ENCODE measurements at regions not wholly inside any gene's neighbourhood (a gene's known extent, or its start where the extent isn't known, plus 50 kb on each side); places are given as distances from the start of the nearest gene placed in this dataset.
A peak's percentile ranks its signal among the peaks of the same experiment; 100 is the strongest.
"Not testable (repeated sequence)": the region's sequence is repeated elsewhere in the genome, so short reads cannot be mapped to it uniquely, and the experiment has no call there.

- not testable (repeated sequence) for H3K27ac ChIP-seq, H3K4me3 ChIP-seq
Measured at GRCh38 chr15:47098526-47098925, 618.8 kb upstream of the SEMA6D start.

DNA sequence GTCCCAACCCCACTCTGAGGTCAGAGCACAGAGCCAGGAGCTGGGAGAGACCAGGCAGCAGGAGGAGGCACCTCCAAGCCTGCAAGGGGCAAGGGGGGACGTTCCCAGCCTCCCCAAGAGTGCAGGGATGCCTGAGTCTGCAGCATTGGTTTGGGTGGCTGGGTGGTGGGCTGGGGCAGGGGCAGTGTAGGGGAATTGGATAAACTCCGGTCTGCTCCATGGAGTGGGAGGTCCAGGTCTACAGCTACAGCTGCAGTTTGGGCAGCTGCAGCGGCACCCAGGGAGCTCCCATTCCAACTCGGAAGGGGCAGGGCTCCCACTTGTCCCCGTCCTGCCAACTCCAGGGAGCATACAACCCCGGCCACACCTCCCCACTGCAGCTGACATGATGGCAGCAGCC, 617.5 kb upstream of the SEMA6D start:
- H3K27ac ChIP-seq, H3K4me3 ChIP-seq: not testable (repeated sequence)

DNA sequence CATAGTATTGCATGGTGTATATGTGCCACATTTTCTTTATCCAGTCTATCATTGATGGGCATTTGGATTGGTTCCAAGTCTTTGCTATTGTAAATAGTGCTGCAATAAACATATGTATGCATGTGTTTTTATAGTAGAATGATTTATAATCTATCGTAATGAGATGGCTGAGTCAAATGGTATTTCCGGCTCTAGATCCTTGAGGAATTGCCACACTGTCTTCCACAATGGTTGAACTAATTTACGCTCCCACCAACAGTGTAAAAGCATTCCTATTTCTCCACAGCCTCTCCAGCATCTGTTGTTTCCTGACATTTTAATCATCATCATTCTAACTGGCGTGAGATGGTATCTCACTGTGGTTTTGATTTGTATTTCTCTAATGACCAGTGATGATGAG, 608.5 kb upstream of the SEMA6D start:
- H3K4me3 ChIP-seq, H3K27ac ChIP-seq: not testable (repeated sequence)

- no peak overlapping the region for H3K4me3 ChIP-seq
- H3K27ac ChIP-seq: no peak overlapping the region
Measured at GRCh38 chr15:47116698-47117097, 600.6 kb upstream of the SEMA6D start.

- Histone ChIP-seq H3K27ac (no peak overlapping the region), H3K4me3 (no peak overlapping the region)
Measured at GRCh38 chr15:47119349-47119748, 598.0 kb upstream of the SEMA6D start.

DNA sequence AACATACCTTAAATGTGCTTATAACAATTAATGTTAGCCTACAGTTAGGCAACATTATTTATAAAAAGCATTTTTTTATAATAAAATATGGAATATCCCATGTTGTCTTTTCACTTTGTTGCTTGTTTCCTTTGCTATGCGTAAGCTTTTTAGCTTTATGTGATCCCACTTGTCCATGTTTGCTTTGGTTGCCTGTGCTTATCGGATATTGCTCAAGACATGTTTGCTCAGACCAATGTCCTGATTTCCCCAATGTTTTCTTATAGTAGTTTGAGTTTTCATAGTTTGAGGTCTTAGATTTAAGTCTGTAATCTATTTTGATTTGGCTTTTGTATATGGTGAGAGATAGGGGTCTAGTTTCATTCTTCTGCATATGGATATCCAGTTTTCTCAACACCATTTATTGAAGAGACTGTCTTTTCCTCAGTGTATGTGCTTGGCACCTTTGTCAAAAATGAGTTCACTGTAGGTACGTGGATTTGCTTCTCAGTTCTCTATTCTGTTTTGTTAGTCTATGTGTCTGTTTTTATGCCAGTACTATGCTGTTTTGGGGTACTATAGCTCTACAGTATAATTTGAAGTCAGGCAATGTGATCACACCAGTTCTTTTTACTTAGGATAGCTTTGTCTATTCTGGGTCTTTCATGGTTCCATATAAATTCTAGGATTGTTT, 592.7 kb upstream of the SEMA6D start:
- H3K27ac ChIP-seq: no peak overlapping the region
- no peak overlapping the region for H3K4me3 ChIP-seq

DNA sequence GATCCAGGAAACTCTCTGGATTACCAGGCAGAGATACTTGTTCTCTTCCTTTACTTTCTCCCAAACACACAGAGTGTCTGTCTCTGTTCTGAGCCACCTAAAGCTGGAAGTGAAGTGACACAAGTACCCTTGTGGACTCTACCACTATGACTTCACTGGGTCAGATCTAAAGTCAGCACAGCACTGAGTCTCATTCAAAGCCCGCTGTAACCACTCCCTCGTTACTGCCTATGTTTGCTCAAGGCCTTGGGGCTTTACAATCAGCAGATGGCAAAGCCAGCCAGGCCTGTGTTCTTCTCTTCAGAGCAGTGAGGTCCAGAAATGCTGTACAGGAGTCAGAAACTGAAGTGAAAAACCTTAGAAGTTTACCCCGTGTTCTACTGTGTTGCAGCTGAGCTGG, 588.3 kb upstream of the SEMA6D start:
- H3K27ac ChIP-seq: no peak overlapping the region
- no peak overlapping the region for H3K4me3 ChIP-seq

GRCh38 chr15:47131450-47131849, 585.9 kb upstream of the SEMA6D start:
- not testable (repeated sequence) for H3K27ac ChIP-seq, H3K4me3 ChIP-seq

GRCh38 chr15:47135267-47135666, 582.0 kb upstream of the SEMA6D start:
- Histone ChIP-seq H3K4me3 (no peak overlapping the region), H3K27ac (no peak overlapping the region)

- Histone ChIP-seq H3K27ac (no peak overlapping the region), H3K4me3 (no peak overlapping the region)
Measured at GRCh38 chr15:47136236-47136635, 581.1 kb upstream of the SEMA6D start.

- H3K4me3 ChIP-seq: no peak overlapping the region
Measured at GRCh38 chr15:47139965-47140364, 577.3 kb upstream of the SEMA6D start.

DNA sequence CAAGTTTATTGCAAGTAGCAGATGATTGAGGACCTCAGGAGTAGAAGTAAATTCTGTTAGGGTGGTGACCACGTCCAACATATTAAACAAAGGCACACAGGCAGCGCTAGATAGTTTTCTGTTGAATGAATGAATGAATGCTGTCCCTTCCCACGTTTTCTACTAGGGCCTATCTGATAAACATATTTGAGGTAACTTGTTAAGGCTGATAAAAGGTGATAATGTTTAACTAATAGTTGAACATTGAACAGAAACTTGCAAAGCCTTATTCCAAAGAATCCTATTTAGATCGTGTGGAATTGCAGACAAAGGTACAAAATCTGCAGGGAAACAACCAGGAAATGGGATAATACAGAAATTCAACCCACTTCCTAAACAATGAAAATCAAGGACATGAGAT, 559.5 kb upstream of the SEMA6D start:
- no peak overlapping the region for H3K27ac ChIP-seq

More at GRCh38 chr15:47139965-47140364, 577.3 kb upstream of the SEMA6D start:
- no peak overlapping the region for H3K27ac ChIP-seq

GRCh38 chr15:47158573-47158972, 558.7 kb upstream of the SEMA6D start:
- Histone ChIP-seq H3K4me3 (no peak overlapping the region), H3K27ac (no peak overlapping the region)

More for the DNA sequence above, 559.5 kb upstream of the SEMA6D start:
- no peak overlapping the region for H3K4me3 ChIP-seq

- Histone ChIP-seq H3K4me3 (no peak overlapping the region), H3K27ac (no peak overlapping the region)
Measured at GRCh38 chr15:47177177-47177576, 540.1 kb upstream of the SEMA6D start.

- Histone ChIP-seq H3K4me3 (no peak overlapping the region), H3K27ac (no peak overlapping the region)
Measured at GRCh38 chr15:47179988-47180387, 537.3 kb upstream of the SEMA6D start.

DNA sequence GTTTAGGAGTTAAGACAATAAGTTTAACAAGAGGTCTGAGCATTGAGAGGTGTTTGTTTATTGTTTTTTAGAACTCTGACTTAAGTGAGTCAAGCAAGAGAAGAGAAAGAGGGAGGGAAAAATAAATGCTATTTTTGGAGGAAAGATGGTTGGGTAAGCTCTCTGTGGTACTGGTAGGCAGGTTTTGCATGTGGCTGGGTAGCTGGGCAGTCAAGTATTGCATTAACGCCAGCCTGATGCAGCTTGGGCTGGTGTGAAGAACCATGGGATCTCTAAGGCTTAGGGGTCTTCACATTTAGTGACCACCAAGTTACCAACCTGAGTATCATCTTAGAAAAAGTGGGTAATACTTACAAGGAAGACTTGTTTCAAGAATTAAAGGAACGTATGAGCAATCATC, 534.5 kb upstream of the SEMA6D start:
- H3K27ac ChIP-seq: no peak overlapping the region

DNA sequence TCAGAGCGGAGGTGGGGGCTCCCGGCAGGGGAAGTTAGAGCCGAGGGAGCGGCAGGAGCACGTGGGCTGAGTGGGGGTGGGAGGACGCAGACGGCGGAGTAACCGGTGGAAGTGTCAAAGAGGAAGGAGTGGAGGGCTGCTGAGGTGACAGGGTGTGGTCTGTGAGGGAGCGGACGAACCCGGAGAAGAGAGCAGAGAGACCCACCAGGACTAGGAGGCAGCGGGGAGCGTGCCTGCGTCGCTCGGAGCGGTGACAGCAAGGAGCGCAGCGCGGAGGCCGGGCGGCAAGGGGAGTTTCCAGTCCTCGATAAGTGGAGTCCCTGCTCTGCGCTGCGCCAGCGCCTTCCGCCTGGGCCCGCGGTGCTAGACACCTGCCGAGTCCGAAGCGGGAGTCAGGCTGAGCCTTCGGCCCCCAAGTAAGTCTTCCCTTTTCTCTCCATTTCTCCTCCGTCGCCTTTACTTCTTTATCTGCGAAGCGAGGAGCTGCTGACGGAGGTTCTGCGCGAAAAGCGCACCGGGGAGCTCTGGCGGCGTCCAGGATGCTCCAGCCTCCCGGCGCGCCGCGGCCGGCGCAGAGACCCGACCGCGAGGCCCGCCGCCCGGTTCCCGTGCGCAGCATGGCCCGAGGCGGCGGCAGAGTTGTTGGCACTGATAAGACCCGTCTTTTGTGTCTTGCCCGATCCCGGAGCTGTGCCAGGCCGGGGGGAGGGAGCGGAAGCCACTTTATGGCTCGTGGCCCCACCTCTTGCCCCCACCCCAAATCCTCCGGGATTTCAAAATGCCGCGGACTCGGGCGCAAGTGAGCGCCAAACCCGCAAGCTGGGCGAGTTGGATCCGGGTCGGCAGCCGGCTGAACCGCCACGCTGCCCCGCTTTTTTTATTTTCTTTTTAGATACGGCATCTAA, 533.0 kb upstream of the SEMA6D start:
- H3K4me3 ChIP-seq: peak overlapping the region; percentile 22 to 42 (median 29)
- no peak overlapping the region for H3K27ac ChIP-seq

More for the DNA sequence above, 534.5 kb upstream of the SEMA6D start:
- no peak overlapping the region for H3K4me3 ChIP-seq

GRCh38 chr15:47184908-47185801, 532.1 kb upstream of the SEMA6D start:
- Histone ChIP-seq H3K27ac (no peak overlapping the region), H3K4me3 (peak overlapping the region; percentile 22 to 42 (median 29))

GRCh38 chr15:47186075-47186474, 531.2 kb upstream of the SEMA6D start:
- Histone ChIP-seq H3K27ac (no peak overlapping the region), H3K4me3 (no peak overlapping the region)
